Anterior cingulate cortex (tissue), 58 donors: ENCODE measurements at regions not wholly inside any gene's neighbourhood (a gene's known extent, or its start where the extent isn't known, plus 50 kb on each side); places are given as distances from the start of the nearest gene placed in this dataset.
"Not testable (repeated sequence)": the region's sequence is repeated elsewhere in the genome, so short reads cannot be mapped to it uniquely, and the experiment has no call there.

Source experiments
- DNase-seq, 58 donors: peaks; one replicate each; lab custom pipeline; 2025; lab: John Stamatoyannopoulos, UW

- no peak for DNase-seq
These were observed 358.3 kb downstream of the HLX start for GRCh38 chr1:221237587-221237986.

GRCh38 chr1:221239181-221239580, 359.9 kb downstream of the HLX start:
- no peak for DNase-seq

- DNase-seq: no peak
These were observed 360.5 kb downstream of the HLX start for GRCh38 chr1:221239792-221240191.

GRCh38 chr1:221240690-221241089, 361.4 kb downstream of the HLX start:
- no peak for DNase-seq

GRCh38 chr1:221241157-221241556, 361.9 kb downstream of the HLX start:
- DNase-seq: no peak

GRCh38 chr1:221241592-221241991, 362.3 kb downstream of the HLX start:
- DNase-seq: no peak

- DNase-seq: no peak
These were observed 366.8 kb downstream of the HLX start for GRCh38 chr1:221246067-221246466.

GRCh38 chr1:221246628-221247415, 367.6 kb downstream of the HLX start:
- DNase-seq: no peak

GRCh38 chr1:221251580-221251979, 372.3 kb downstream of the HLX start:
- no peak for DNase-seq

GRCh38 chr1:221254813-221255212, 375.6 kb downstream of the HLX start:
- DNase-seq: no peak

GRCh38 chr1:221256773-221257172, 377.5 kb downstream of the HLX start:
- DNase-seq: no peak

- not testable (repeated sequence) for DNase-seq
These were observed 378.3 kb downstream of the HLX start for GRCh38 chr1:221257548-221257947.

- not testable (repeated sequence) for DNase-seq
These were observed 383.4 kb downstream of the HLX start for GRCh38 chr1:221262677-221263076.

- peak in 37 of 58 donors; percentile 1 to 74 (median 25) for DNase-seq
These were observed 384.9 kb downstream of the HLX start for GRCh38 chr1:221263831-221264767.

GRCh38 chr1:221264848-221265247, 385.6 kb downstream of the HLX start:
- no peak for DNase-seq

GRCh38 chr1:221268295-221268694, 389.1 kb downstream of the HLX start:
- no peak for DNase-seq

- DNase-seq: no peak
These were observed 392.5 kb downstream of the HLX start for GRCh38 chr1:221271701-221272100.

GRCh38 chr1:221272940-221273339, 393.7 kb downstream of the HLX start:
- DNase-seq: no peak

GRCh38 chr1:221274373-221274772, 395.1 kb downstream of the HLX start:
- no peak for DNase-seq

GRCh38 chr1:221276896-221277409, 397.7 kb downstream of the HLX start:
- no peak for DNase-seq

- DNase-seq: no peak
These were observed 399.9 kb downstream of the HLX start for GRCh38 chr1:221279146-221279545.
